Stimulated activated CD4-positive, alpha-beta T cell treated with anti-CD3 and anti-CD28 coated beads, Interleukin-1b, Interleukin-23, amount 100 ng/mL, for 4 hours (primary cell): ENCODE measurements at regions not wholly inside any gene's neighbourhood (a gene's known extent, or its start where the extent isn't known, plus 50 kb on each side); places are given as distances from the start of the nearest gene placed in this dataset.

Experiments
- DNase-seq, 2 donors: peaks; one replicate each; pipeline ENCODE4 v3.0.0-alpha.2; 2020; ENCODE audit warnings: low read depth in 2 of 2

DNA sequence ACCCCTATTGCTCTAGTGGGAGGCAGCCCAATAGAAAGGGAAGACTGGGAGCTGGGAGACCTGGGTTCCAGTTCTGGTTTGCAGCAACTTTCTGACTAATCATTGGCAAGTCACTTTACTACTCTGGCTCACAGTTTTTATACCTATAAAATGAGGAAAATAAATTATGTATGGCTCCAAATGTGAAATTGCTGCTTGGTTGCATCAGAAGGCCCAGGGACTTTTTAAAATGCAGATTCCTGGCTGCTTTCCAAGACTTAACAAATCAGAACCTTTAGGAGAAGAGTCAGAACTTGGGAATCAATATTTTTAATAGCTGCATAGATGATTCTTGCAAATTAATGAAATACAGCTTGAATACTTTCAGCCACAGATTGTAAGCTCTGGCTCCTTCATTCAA is 943.9 kb downstream of the EPHA4 start:
- no peak for DNase-seq

GRCh38 chr2:220641137-220641536 is 931.0 kb downstream of the EPHA4 start:
- DNase-seq, result no peak

GRCh38 chr2:220646424-220646823 is 925.7 kb downstream of the EPHA4 start:
- DNase-seq, result no peak

DNA sequence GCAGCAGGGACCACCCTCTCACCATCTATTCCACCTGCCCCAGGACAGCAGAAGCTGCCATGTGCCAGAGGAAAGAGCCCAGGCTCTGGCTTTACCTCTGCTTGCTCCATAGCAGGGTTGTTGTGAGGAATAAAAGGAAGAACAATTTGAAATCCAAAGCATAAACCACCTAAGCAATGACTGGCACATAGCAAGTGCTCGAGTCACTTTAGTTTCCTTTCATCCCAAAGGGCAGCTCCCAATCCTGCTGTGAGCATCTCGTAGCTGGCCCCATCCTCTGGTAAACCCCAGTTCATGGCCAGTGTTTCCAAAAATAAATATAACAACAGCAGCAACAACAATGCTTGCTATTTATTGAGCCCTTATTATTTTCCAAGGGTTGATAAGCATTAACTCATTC is 923.5 kb downstream of the EPHA4 start:
- DNase-seq, result no peak

- DNase-seq, result no peak
Measured at GRCh38 chr2:220653776-220654175, 918.3 kb downstream of the EPHA4 start.

DNA sequence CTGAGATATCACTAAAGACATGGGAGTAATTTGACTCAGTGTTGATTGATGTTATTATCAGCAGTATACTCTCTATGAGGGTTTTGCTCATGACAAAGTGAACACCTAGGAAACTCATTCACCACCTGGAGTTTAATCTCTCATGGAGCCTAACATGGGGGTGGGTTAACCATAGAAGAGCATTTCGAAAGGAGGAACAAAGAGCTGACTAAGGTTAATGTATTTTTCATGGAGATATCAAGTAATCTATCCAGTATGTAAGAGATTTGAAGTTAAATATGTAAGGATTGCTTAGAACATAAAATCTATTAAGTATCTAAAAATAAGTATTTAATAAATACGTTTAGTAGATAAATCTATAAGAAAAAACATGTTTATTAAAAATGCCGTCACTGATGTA is 917.8 kb downstream of the EPHA4 start:
- DNase-seq, result no peak

DNA sequence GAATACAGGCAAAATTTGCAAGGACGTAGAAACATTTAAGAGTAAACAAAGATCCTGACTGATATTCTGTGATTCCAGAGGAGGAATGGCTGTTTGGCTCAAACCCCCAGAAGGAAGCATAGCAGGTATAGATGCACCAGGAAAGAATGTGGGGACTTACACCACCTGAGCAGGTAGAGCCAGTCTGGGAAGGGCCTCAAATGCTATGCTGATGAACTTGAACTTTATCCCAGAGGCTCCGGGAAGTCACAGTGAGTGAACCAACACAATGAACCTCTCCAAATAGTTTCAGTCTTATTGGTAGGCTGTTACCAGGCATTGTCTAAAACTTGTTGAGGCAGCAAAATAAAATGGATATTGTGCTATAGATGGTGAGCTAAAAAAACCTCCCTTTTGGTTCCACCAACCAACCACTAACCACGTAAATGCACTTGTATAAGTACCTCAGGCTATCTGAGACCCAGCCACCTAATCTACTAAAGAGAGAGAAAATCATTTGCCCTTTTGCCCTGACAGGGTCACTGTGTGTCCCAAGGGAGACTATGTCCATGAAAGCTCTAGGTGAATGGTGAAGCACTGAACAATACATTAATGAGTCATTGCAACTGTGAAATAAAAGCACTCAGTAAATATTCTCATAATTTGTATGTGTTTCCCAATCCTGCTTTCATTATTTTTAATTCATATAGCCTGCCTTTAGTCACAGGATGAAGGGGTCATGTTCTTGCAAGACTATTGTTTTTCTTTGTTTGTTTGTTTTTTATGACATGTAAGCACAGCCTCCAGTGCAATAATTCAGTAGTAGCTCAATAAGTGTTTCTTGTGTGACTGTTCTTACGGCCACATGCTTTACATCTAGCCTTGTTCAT is 911.6 kb downstream of the EPHA4 start:
- no peak for DNase-seq

DNA sequence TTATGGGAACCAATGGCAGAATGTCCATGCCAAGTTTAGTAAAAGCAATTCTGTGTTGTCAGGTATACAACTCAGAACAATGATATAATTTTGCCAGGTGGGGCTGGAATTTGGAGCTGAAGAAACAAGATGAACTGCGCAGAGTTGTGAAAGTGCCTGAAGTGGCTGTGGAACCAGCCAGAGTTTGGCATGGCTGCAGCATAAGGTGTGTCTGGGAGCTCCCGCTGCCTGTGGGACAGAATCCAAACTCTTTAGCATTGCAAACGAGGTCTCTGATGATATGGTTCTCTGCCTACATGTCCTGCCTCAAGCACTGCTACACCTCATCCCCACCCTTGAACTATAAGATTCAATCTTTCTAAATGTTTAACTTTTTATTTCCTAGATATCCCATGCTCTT is 909.7 kb downstream of the EPHA4 start:
- DNase-seq, result no peak

DNA sequence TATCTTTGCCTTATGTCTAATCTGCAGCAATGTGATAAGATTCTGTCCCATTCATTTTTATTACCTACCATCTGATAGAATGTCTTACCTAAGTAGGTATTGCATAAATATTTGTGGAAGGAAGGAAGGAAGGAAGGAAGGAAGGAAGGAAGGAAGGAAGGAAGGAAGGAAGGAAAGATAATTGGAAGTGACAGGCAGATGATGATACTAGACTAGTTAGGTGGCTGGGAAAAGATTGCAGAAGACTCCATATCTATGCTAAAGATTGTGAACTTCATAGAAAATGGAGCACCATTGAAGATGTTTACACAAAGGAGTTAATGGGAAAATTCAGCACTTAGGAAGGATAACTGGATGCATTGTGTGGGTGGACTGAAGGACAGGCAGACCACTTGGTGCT is 909.0 kb downstream of the EPHA4 start:
- DNase-seq, result no peak

GRCh38 chr2:220664272-220665107 is 907.6 kb downstream of the EPHA4 start:
- no peak for DNase-seq

- no peak for DNase-seq
Measured at GRCh38 chr2:220665108-220665471, 907.0 kb downstream of the EPHA4 start.

DNA sequence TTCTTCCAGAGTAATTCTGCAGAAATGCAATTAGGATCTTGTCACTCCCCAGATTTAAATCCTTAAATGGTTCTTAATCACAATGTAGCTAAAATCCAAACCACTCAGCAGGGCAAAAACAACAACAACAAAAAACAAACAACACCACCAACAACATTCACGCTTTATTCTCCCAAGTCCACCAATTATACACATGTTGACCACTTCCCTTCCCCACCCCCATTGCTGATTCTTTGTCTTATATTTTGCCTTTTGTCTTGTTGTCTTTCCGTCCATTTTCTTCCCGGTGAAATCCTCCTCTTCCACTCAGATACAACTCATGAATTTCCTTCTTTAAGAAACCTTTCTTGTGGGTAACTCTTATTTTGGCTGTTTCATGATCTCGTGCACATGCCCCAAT is 902.8 kb downstream of the EPHA4 start:
- no peak for DNase-seq

DNA sequence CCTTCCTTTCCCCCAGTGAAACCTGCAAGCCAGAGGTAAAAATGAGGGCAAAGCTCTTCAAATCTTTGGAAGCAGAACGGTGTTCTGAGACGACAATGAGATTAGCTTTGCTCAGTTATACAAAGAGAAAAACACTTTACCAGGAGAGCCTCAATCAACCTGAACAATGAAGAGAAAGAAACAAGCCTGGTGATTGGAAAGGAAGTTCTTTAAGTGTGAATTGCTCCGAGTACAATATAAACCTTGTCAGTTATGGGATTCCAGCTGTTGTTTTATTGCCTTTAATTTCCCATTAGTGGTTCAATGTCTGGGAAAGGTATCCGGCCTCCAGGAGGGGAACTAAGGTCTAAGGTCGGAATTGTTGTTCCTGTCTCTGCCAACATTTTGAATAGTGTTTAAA is 901.6 kb downstream of the EPHA4 start:
- DNase-seq, result no peak

DNA sequence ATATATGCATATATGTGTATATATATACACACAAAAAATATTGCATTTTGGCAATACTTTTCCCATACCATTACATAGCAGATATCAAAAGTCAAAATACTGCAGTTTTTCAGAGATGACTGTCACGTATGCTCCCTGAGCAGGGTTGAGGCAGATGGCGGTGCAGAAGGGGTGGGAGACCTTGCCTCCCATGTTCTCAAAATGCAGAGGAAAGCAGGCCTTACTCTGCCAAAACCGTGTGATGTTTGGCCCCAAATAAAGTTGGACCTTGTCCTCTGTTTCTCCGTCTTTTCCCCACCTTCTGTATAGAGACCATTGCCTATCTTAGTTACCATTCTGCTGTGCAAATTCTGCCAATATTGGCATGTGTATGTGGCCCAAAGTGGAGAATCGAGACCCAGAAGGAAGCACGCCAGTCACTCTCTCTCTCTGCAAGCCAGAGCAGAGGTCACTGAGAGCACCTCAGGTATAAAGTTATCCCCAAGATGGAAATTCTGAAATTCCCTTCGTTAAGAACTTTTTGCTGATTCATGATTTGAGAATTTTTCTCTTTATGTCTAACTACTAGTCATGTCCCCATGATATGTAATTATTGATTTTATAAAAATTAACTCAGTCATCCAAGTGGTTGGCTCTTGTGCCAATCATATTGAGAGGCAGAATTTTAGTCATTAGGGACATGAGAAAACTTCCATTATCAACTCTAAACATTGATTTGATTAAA is 898.8 kb downstream of the EPHA4 start:
- no peak for DNase-seq

DNA sequence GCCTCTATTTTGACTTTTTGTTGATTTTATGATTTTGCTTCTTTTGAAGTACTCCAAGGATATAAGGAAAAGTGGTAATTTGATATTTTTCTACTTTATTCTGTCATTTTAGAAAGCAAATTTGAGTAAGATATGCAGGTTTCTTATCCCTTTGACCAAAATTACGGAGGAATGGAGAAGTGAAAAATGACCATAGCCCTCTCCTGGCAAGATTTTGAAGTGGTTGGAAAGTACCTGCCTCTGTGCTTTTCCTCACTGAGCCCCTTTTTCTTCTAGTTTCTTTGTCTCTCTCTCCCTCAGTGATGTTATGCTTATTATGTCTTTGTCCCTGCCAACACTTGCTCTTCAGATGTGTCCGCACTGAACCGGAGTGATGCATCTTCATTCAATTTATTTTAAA is 898.1 kb downstream of the EPHA4 start:
- DNase-seq, result no peak

- DNase-seq, result no peak
Measured at GRCh38 chr2:220676695-220677094, 895.4 kb downstream of the EPHA4 start.

DNA sequence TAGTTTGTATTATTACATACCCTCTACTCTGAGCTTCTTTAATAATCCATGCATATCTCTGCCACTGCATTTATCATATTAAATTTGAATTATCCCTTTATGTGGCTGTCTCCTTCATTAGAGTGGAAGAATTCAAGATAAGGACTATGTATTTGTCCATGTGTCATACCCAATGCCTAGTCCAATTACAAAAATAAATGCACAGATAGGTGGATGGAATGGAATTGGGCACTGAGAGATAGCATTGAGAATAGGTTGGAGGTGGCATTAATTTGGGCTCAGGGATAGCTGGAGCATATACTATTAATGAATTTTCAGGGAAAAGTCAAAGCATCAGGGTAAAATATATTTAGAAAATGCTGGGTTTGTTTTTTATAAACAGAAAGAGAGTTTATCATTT is 893.2 kb downstream of the EPHA4 start:
- DNase-seq, result no peak

GRCh38 chr2:220682616-220683015 is 889.5 kb downstream of the EPHA4 start:
- no peak for DNase-seq

DNA sequence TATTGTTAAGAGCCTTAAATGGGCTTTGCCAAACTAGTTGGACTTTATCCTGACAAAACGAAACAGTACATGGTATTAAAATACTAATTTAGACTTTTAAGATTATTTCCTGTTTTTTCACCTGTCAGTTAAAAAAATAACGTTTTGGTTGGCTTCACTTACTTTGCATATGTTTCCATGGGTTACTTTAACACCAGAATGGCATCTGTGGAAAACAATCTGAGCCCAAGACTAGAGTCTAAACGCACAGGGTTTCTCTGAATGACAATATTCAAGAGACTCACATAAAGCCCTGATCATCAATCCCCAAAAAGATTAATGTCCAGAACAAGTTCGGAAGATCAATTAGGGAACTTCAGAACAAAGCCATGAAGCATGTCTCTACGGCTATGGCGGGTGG is 888.0 kb downstream of the EPHA4 start:
- no peak for DNase-seq

- DNase-seq, result peak; percentile 44 to 51
Measured at GRCh38 chr2:220687231-220687843, 884.8 kb downstream of the EPHA4 start.

DNA sequence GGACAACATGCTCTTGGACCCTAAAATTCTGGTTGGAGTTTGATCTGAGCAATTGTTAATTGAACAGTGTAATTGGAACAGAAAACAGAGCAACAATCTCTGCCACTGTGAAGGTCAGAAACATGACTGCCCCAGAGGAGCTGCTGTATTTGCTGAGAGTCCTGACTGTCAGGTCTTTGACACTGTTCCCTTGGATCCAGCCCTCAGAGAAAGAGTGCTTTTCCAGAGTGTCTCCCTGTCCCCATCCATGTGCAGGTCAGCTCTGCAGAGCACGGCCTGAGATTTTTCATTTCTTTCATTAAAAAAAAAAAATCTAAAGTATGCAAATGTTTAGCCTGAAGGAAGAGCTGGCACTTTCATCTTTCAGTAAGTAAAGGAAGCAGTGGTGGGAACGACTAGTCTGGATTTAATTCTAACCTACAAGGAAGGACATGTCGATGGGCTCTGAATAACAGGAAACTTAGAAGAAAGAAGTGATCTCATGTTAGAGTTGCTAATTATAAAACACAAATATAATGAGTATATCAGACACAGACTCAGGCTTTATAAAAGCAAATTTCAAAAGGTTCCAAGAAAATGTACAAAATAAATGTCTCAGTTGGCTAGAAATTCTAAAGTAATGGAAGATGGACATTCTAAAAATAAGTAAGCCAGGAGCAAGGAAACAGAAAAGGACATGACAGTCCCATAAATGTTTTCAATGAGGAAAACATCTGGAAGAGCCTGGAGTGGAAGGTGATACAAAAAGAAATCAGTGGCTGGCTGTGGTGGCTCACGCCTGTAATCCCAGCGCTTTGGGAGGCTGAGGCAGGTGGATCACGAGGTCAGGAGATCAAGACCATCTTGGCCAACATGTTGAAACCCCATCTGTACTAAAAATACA is 876.5 kb downstream of the EPHA4 start:
- DNase-seq, result no peak
